TTC549 (cell line): ENCODE measurements at regions not wholly inside any gene's neighbourhood (a gene's known extent, or its start where the extent isn't known, plus 50 kb on each side); places are given as distances from the start of the nearest gene placed in this dataset.
"Not testable (repeated sequence)": the region's sequence is repeated elsewhere in the genome, so short reads cannot be mapped to it uniquely, and the experiment has no call there.

Experiments used
- FAIRE-seq: peaks from 2 replicates; lab custom pipeline; 2012; peaks lifted over from hg19 to GRCh38; lab: Jason Lieb, UNC

DNA sequence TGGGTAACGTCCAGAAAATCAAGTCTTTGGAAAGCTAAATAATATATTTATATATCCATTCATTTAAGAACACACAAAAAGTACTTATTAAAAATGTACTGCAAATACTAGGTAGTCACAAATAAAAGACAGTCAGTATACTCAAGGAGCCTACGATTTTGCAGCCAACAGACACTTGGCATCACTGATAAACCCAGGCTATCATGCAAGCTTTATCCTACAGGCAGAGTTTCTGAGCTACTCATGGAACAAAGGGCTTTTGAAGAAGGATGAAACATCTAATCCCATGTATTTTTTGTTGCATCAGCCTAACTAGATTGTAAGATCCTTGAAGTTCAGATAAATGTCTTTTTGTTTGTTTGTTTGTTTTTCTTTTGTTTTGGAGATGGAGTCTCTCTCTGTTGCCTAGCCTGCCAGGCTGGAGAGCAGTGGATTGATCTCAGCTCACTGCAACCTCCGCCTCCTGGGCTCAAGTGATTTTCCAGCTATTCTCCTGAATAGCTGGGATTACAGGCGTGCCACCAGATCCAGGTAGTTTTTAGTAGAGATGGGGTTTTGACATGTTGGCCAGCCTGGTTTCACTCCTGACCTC, 319.4 kb upstream of the MDFIC2 start:
- FAIRE-seq, result no peak

DNA sequence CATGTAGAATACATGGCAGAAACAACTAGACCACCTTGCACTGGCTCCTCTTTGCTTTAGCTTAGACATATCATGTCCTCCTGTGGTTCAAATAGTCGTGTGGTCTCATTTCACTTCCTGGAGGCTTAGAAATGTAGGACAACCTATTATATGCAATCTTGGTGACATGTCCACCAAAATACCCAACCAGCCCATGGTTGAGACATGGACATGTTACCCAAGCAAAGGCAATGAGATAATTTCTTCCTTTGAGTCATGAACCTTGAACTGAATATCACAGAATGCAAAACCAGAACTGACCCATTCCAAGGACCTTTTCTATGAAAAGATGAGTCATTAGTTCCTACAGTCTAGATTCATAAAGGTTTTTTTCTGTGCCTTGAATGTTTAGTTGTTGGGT, 309.0 kb upstream of the MDFIC2 start:
- no peak for FAIRE-seq

DNA sequence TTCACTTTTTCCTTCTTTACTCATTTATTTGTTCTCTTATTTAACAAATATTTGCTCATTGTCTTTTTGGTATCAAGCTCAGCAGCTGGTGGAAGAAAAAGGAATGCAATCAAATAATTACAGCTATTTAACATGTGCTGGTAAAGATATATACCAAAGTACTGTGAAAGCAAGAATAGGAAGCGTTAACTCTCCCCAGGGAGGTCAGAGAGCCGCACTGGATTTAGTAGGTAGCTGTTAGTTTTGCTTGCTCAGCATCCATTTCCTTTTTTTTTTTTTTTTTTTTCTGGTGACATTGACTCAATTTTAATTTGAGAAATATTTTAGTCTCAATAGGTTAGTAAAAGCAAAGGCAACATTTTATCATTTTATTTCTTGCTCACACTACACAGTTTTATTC, 308.5 kb upstream of the MDFIC2 start:
- no peak for FAIRE-seq

DNA sequence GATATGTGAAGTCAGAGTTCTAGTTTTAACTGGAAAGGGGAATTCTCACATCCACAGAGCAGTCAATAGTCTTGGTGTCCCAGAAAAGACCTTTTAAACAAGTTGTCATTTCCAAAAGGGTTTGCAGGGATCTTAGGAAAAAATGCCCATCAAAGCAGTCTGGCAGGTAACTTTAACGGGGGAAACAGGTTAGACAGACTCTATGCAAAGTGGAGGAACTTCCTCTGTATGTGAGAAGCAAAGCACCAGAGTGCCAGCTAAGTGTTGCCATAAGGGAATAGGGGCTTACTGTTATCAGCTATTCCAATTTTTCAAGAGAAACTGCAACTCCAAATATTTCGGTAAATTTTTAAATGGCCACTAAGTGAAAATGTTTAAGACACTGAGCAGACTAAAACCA, 307.9 kb upstream of the MDFIC2 start:
- FAIRE-seq, result no peak

DNA sequence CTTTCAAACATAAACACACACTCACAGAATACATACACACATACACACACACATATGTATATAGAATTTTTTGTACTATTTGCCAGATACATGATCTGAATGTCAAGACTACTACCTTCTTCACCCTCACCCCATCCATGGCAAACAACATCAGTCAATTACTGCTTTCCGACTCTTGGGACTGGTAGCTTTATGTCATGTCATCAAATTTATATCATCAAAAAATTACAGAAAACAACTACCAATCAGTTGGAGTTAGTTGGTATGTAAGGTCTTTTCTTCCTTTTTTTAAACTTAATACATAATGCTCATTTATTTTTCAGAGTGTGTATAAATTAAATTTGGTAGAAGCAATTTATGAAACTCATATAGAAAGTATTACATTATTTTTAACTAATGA, 305.7 kb upstream of the MDFIC2 start:
- FAIRE-seq, result no peak

DNA sequence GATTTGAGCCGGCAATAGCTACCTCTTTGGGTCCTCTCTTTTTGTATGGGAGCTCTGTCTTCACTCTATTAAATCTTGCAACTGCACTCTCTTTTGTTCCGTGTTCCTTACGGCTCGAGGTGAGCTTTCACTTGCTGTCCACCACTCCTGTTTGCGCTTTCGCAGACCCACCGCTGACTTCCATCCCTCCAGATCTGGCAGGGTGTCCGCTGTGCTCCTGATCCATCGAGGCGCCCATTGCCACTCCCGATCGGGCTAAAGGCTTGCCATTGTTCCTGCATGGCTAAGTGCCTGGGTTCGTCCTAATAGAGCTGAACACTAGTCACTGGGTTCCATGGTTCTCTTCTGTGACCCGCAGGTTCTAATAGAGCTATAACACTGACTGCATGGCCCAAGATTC, 304.9 kb upstream of the MDFIC2 start:
- not testable (repeated sequence) for FAIRE-seq

DNA sequence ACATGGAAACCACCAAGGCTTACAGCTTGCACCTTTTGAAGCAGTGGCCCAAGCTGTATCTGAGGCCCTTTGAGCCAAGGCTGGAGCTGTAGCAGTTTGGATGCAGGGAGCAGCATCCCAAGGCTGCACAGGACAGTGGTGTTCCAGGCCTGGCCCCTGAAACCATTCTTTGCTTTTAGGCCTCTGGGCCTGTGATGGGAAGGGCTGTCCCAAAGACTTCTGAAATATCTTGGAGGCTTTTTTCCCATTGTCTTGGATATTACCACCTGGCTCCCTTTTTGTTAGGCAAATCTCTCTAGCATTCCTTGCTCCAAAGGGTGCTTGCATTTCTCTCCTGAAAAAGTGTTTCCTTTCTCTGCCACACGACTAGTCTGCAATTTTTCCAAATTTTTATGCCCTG, 302.8 kb upstream of the MDFIC2 start:
- FAIRE-seq, result no peak

DNA sequence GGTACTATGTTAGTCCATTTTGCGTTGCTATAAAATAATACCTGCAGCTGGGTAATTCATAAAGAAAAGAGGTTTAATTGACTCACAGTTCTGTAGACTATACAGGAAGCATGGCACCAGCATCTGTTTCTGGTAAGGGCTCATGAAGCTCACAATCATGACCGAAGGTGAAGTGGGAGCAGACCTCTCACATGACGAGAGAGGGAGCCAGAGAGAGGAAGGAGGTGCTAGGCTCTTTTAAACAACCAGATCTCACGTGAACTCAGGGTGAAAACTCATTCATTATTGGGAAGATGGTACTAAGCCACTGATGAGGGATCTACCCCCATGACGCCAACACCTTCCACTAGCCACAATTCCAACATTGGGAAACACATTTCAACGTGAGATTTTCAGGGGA, 301.7 kb upstream of the MDFIC2 start:
- FAIRE-seq, result no peak

DNA sequence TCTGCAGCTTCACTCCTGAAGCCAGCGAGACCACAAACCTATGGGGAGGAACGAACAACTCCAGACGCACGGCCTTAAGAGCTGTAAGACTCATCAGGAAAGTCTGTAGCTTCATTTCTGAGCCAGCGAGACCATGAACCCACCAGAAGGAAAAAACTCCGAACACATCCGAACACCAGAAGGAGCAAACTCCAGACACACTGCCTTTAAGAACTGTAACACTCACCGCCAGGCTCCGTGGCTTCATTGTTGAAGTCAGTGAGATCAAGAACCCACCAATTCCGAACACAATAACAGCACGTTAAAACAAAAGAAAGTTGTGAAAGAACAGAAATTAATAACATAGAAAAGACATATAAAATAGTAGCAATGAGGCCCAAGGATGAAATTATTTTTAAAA, 300.5 kb upstream of the MDFIC2 start:
- FAIRE-seq, result no peak

DNA sequence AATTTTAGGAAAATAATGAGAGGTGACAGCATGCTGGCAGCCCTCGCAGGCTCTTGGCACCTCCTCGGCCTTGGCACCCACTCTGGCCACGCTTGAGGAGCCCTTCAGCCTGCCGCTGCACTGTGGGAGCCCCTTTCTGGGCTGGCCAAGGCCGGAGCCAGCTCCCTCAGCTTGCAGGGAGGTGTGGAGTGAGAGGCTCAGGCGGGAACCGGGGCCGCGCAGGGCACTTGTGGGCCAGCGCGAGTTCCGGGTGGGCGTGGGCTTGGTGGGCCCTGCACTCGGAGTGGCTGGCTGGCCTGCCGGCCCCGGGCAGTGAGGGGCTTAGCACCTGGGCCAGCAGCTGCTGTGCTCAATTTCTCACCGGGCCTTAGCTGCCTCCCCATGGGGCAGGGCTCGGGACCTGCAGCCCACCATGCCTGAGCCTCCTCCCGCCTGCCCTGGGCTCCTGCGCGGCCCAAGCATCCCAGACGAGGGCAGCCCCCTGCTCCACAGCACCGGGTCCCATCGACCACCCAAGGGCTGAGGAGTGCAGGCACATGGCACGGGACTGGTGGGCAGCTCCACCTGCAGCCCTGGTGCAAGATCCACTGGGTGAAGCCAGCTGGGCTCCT, 299.3 kb upstream of the MDFIC2 start:
- FAIRE-seq, result not testable (repeated sequence)

DNA sequence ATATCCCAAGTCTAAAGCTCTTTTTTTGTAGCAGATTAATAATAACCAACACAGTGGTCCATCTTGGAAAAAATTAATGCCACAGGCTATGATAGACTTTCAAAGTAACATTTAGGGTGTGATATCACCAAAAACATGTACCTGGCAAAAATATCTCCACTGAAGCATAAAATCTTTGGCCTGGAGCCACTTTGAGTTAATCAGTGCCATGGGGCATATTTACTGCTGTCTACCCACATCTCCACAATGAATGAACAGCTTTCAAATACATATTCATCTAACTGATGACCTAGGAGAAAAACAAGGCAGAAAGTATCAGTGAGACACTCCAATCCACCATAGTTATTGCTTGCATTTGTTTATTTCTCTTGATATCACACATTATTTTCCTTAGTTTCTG, 296.0 kb upstream of the MDFIC2 start:
- no peak for FAIRE-seq

DNA sequence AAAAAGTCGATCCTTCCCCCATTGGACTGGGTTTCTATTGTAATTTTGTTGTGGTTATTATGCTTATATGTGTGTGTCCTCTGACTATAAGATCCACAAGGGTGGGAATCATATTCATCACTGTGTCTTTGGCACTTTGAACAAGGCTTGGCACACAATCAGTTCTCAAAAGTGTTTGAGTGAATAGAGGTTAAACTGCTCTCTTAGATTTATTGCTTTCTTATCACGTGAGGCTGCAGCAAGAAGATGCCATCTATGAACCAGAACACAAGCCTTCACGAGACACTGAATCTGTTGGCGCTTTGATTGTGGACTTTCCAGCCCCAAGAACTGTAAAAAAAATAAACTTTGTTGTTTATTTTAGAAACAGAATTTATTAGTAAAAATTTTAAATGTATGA, 295.0 kb upstream of the MDFIC2 start:
- no peak for FAIRE-seq

DNA sequence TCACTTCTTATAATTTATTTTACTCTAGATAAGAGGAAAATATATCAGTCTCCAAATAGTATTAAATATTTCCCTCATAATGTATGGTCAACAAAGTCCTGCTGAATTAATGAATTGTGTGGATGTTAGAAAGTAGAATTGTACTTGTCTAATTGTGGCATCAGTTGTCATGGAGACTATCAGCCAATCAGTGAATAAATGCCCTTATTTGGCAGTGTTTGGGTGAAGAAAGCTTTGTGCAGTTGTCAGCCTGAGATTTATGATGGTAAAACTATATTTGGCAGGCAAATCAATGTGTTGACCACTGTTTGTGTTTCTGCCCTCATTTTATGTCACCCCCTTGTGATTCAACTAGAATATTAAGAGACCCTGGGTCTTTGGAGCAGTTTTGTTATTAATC, 293.6 kb upstream of the MDFIC2 start:
- no peak for FAIRE-seq

DNA sequence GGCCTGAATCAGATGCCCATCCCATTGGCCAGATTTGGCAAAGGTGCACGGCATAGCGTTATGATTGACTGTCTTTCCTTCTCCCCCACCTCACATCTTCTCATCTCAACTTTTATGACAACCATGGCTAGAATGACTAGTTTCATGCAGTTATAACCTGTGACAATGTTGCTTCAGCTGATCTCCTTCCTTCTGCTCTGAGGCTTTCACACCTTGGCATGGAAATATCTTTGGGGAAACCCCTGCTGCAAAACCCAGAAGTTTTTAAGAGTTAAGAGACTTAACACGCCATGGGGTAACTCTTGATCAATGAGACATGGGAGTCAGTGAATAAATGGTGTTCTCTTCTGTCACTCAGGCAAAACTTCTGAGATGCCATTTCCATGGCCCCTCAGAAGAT, 290.7 kb upstream of the MDFIC2 start:
- FAIRE-seq, result no peak

DNA sequence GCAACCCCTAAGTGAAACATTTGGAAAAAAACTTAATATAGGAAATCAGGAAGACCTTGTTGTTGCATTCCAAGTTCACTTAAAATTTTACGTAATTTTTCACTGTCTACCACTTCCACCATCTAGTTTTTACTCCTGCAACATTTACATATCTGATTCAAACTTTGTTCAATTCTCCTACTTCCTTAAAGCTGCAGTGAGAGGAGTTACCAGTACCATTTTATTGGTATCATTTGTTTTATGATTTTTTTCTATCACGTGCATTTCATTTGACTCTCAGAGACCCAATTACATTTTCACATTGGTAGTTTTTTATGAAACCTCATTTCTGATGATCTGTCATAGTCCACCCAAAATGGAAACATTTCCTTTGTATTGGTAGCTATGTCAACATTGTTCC, 284.9 kb upstream of the MDFIC2 start:
- FAIRE-seq, result no peak

DNA sequence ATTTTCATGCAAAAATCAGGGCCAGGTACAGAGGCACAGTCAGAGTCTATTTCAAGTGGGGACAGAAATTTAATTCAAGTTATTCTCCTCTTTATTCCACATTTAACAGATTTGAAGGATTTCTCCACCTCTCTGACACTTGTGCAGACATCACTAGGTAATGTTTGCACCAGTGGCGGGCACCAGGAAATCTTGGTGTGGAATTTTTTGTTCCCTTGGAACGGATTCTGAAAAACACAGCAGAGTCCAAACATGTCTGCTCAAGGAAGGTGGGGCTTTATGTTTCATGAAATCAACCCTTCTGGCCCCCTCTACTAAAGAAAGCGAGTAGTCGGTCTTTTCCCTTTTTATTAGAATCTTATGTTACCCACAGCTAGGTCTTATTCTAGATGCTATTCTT, 271.2 kb upstream of the MDFIC2 start:
- FAIRE-seq, result no peak

DNA sequence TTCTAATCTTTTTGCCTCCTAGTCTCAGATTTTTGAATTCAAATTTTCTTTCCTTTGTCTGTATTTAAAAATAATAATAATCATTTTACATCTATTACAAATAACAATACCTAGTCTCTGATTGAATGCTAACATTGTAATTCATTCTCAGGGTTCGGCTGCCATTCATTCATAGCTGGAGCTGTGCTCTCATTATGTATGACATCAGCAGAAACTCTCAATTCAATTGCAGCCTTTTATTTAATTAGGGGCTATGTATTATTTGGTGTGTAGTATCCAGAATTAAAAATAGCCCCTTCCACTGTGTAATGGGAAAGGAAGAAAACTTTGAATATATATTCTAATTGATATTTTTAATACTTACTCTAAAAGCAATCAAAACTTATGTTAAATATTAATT, 270.4 kb upstream of the MDFIC2 start:
- FAIRE-seq, result no peak

DNA sequence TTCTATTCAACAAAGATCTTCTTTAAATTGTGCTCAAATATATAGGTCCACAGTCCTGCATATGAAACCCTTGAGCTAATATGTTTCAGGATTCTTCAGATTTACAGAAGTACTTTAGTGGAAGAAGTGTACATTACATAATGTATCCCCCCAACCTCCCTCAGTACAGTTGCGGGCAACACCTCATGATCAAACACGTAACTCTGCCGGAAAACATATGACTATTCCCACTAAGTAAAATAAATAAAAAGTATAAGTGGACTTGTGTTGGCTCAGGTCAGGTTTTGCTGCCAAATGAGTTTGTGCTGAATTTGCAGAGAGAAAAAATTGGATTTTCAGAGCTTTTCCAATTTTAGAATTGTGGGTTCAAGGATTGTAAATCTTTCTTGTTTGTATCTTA, 267.6 kb upstream of the MDFIC2 start:
- no peak for FAIRE-seq

DNA sequence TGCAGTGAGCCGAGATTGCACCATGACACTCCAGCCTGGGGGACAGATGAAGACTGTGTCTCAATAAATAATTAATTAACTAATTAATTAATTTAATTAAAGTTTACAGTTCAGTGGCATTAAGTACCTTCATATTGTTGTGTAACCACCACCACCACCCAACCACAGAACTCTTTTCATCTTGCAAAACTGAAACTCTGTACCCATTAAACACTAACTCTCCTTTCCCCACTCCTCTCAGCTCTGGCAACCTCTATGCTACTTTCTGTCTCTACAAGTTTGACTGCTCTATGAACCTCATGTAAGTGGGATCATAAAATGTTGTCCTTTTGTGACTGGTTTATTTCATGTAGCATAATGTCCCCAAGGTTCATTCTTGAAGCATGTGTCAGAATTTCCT, 259.3 kb upstream of the MDFIC2 start:
- FAIRE-seq, result no peak

DNA sequence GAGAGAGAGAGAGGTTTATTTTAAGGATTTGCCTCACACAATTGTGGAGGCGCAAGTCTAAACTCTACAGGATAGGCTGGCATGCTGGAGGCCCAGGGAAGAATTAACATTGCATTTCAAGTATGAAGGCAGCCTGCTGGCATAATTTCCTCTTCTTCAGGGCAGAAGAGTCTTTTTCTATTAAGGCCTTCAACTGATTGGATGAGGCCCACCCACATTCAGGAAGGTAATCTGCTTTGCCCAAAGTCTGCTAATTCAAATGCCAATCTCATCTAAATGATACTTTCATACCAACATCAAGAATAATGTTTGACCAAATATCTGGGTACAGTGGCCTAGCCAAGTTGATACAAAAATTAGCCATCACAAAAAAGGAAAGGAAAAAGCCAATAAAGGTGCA, 258.1 kb upstream of the MDFIC2 start:
- no peak for FAIRE-seq

DNA sequence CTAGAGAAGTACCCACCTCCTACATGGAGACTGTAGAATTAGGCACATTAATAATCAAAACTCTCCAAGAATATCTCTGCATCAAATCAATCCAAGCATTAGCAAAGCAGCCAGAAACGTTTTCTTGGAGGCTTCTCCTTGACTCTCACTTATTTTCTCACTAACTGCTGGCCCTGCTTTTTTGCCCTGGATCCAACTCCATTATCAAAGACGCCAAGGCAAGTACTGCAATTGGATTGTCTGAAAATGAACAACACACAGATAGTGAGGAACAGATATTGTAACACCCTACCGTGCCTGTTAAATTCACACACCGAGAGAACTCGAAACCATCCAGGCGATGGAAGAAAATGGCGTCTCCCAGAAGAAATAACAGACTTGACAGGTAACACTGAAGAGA, 256.2 kb upstream of the MDFIC2 start:
- no peak for FAIRE-seq

DNA sequence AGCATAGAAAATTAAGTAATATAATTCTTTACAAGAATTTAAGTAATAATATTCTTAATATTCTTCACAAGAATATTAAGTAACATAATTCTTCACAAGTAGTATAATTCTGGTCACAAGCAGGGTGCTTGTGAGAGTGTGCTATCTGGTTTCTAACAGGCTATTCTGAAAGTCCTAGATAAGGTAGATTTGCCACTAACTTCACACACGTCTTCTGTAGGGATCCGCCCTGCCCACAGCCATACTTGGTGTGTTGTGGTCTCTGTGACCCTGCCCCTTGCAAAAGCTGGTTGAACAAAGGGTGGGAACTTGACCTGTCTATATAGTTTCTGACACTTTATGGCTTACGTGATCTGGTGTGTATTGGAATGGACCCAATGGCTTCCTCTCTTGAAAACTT, 253.4 kb upstream of the MDFIC2 start:
- FAIRE-seq, result no peak

DNA sequence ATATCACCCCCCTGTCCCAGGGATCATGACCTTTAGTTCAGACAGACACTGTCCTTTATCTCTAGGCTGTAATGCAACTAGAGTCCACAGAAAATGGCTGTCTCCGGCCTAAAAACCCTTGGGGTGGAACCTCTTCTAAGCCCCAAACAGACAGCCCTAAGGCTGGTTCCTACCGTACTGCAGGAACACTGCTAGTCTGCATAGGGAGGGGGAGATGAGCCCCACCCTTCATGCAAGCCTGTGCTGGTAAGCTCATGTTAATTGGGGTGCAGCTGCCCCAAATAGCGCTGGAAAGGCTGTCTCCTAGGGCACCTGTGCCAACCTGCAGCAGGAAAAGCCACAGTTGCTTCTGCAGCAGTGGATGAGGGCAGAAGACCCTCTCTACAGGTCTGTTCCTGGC, 252.1 kb upstream of the MDFIC2 start:
- FAIRE-seq, result no peak

DNA sequence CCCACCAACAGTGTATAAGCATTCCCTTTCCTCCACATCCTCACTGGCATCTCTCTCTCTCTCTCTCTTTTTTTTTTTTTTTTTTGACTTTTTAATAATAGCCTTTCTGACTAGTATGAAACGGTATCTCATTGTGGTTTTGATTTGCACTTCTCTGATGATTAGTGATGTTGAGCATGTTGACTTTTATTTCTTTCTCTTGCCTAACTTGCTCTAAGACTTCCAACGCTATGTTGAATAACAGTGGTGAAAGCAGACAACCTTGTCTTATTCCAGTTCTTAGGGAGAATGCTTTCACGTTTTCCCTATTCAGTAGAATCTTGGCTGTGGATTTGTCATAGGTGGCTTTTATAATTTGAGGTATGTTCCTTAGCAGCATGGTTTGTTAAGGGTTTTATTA, 249.4 kb upstream of the MDFIC2 start:
- no peak for FAIRE-seq

DNA sequence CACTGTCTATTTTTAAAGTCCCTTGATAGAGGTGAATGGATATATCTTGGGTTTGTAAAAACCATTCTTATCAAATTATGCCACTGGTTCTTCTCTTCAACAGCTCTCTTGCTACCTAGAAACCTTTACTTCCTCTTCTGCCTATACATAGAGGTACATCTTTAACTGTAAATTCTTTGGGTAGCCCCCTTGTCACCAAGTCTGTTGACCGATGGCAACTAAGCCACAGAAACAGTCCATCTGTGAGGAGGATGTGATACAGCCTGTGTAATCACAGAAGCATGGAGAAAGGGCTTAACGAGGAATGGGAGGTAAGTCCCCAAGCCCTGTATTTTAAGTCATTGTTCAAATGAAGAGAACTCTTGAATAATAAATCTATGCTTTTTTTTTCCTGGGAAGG, 246.5 kb upstream of the MDFIC2 start:
- FAIRE-seq, result no peak
